Spinal cord (tissue), 9 donors: ENCODE measurements at regions not wholly inside any gene's neighbourhood (a gene's known extent, or its start where the extent isn't known, plus 50 kb on each side); places are given as distances from the start of the nearest gene placed in this dataset.
A peak's percentile ranks its signal among the peaks of the same experiment; 100 is the strongest.
"Not testable (repeated sequence)": the region's sequence is repeated elsewhere in the genome, so short reads cannot be mapped to it uniquely, and the experiment has no call there.

Experiments
- DNase-seq, 6 donors: peaks; one replicate each; pipeline versions ENCODE4 v3.0.0 to v3.0.0-alpha.2; 2013 to 2015; ENCODE audit warnings: low spot score in 6 of 6, low read depth in 4 of 6
- H3K27ac ChIP-seq: one replicate; pipeline ENCODE4 v1.5.1; 2013; ENCODE audit warnings: low read depth, low read length, control low read depth
- H3K27me3 ChIP-seq: one replicate; pipeline ENCODE4 v1.6.1; 2013; ENCODE audit warnings: low read length; ENCODE audit not compliant: control insufficient read depth, insufficient read depth
- H3K36me3 ChIP-seq: one replicate; pipeline ENCODE4 v1.6.1; 2013; ENCODE audit warnings: low read length; ENCODE audit not compliant: control insufficient read depth, insufficient read depth
- H3K4me1 ChIP-seq: one replicate; pipeline ENCODE4 v1.6.1; 2013; ENCODE audit warnings: low read length; ENCODE audit not compliant: control insufficient read depth, insufficient read depth
- H3K4me3 ChIP-seq: one replicate; pipeline ENCODE4 v1.5.1; 2013; ENCODE audit warnings: low read depth, low read length, control low read depth
- H3K9me3 ChIP-seq: one replicate; pipeline ENCODE4 v1.6.1; 2013; ENCODE audit warnings: low read length; ENCODE audit not compliant: control insufficient read depth, insufficient read depth
- WGBS: methylation state at CpG from one replicate; pipeline ENCODE4 v1.1.5; 2013; ENCODE audit warnings: missing lambda C conversion rate; ENCODE audit not compliant: insufficient coverage; 5-methylcytosine and 5-hydroxymethylcytosine counted together
- donor health status: healthy.

DNA sequence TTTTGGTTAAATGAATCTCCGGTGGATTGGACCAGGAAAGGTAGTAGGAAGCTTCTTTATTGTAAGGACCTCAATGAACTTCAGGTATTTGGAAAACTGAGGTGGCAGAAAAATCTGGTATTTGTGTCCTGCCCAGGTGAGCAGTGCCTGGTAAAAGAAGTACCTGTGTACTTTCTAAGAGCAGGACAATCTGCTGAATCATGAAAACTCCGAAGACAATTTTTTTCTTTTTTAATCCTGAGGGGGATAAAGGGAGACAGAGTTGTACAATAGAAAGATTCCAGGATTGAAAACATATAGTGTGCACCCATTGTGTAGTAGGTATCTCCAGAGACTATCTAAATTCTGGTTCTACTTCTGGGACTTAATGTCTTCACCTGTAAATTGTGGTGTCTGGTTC, 191.8 kb upstream of the SPOPL start:
- H3K27me3 ChIP-seq = no peaks in the 10 kb centered on the region
- WGBS = 86% methylated on average over 1 of the region's 2 CpGs
- H3K4me1 ChIP-seq = no peaks in the 10 kb centered on the region
- no peak overlapping the region for H3K4me3 ChIP-seq
- DNase-seq = no peak
- H3K27ac ChIP-seq = no peak overlapping the region
- H3K36me3 ChIP-seq = no peaks in the 10 kb centered on the region
- H3K9me3 ChIP-seq = no peaks in the 10 kb centered on the region

DNA sequence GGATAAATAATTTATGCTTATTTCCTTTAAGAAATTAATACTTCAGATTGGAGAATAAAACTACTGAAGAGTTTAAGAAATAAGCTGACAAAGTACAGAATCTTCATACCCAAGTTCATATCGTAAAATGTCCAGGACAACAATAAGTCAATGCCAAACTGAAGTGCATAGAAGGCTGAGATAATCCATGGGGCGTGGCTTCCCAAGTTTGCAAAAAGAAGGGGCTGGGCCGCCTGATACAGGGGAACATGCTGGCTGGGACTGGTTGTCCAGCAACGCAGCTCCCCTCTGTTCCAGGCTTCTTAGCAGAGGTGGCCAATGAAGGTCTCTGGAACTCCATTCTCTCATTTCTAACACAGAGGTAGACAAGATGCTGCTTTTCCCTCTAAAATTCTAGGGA, 189.5 kb upstream of the SPOPL start:
- DNase-seq = no peak
- Histone ChIP-seq H3K4me1 (no peaks in the 10 kb centered on the region), H3K27ac (no peak overlapping the region), H3K36me3 (no peaks in the 10 kb centered on the region), H3K4me3 (no peak overlapping the region), H3K27me3 (no peaks in the 10 kb centered on the region), H3K9me3 (no peaks in the 10 kb centered on the region)
- 94% methylated on average over 4 of the region's 4 CpGs for WGBS

DNA sequence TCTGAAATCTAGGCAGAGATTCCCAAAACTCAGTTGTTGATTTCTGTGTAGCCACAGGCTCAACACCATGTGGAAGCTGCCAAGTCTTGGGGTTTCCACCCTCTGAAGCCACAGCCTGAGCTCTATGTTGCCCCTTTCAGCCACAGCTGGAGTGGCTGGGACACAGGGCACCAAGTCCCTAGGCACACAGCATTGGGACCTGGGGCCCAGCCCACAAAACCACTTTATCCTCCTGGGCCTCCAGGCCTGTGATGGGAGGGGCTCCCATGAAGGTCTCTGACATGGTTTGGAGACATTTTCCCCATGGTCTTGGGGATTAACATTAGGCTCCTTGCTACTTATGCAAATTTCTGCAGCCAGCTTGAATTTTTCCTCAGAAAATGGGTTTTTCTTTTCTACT, 186.0 kb upstream of the SPOPL start:
- not testable (repeated sequence) for DNase-seq, H3K9me3 ChIP-seq, H3K36me3 ChIP-seq, H3K4me1 ChIP-seq, H3K4me3 ChIP-seq, H3K27me3 ChIP-seq, H3K27ac ChIP-seq

DNA sequence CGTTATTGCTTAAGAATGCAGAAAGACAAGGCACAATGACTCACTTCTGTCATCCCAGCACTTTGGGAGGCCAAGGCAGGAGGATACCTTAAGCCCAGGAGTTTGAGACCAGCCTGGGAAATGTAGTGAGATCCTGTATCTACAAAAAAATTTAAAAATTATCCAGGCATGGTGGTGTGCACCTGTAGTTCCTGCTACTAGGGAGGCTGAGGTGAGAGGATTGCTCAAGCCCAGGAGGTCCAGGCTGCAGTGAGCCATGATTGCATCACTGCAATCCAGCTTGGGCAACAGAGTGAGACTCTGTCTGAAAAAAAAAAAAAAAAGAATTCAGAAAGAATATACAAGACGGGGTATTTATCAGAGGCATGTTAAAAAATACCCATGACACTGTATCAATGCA, 182.0 kb upstream of the SPOPL start:
- H3K36me3 ChIP-seq = no peaks in the 10 kb centered on the region
- no peak overlapping the region for H3K27ac ChIP-seq
- no peak overlapping the region for H3K4me3 ChIP-seq
- 80% methylated on average over 1 of the region's 2 CpGs for WGBS
- H3K9me3 ChIP-seq = no peaks in the 10 kb centered on the region
- H3K27me3 ChIP-seq = no peaks in the 10 kb centered on the region
- no peak for DNase-seq
- no peaks in the 10 kb centered on the region for H3K4me1 ChIP-seq

DNA sequence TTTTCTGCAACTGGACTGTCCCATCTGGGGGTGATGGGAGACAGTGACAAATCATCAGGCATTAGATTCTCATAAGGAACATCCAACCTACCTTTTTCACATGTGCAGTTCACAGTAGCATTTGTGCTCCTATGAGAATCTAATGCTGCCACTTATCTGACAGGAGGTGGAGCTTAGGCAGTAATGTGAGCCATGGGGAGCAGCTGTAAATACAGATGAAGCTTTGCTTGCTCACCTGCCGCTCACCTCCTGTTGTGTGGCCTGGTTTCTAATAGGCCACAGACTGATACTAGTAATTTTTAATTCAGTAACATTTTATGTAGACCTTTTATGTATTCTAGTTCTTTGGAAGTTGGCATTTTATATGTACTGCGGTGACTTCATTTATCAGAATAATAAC, 180.1 kb upstream of the SPOPL start:
- H3K27ac ChIP-seq = no peak overlapping the region
- H3K4me1 ChIP-seq = no peaks in the 10 kb centered on the region
- H3K27me3 ChIP-seq = no peaks in the 10 kb centered on the region
- WGBS = no CpG with 5 or more reads among the region's 2 CpGs
- no peak overlapping the region for H3K4me3 ChIP-seq
- DNase-seq = no peak
- no peaks in the 10 kb centered on the region for H3K36me3 ChIP-seq
- no peaks in the 10 kb centered on the region for H3K9me3 ChIP-seq

DNA sequence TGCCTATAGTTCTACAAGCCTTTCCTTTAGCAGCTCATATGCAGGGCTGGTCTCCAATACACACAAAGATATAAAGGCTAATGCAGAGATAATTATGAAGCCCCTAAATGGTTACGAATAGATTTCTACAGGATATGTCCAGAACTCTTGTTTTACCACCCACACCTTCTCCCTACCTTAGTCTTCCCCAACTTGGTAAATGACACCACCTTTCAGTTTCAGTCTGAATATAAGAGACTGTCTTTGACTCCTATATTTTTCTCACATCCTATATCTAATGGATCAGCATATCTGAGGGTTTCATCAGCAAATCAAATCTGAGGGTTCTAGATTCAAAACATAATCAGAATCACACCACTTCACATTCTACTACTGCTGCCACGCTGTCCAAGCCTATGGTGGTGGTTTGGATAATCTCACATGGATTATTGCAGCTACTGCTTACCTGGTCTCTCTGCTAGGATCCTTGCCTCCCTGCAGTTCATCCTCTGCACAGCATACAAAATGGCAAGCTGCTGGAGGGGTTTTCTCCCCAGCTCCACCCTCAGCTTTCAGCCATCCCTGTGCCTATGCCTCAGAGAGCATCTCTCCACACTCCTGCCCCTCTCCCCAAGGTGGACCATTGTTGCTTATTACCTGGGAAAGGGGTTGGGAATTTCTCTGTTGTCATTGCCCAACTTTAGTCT, 178.0 kb upstream of the SPOPL start:
- no peak for DNase-seq
- H3K4me1 ChIP-seq = no peaks in the 10 kb centered on the region
- WGBS = no CpG with 5 or more reads among the region's 2 CpGs
- H3K27ac ChIP-seq = no peak overlapping the region
- no peaks in the 10 kb centered on the region for H3K27me3 ChIP-seq
- no peaks in the 10 kb centered on the region for H3K9me3 ChIP-seq
- H3K4me3 ChIP-seq = no peak overlapping the region
- no peaks in the 10 kb centered on the region for H3K36me3 ChIP-seq

DNA sequence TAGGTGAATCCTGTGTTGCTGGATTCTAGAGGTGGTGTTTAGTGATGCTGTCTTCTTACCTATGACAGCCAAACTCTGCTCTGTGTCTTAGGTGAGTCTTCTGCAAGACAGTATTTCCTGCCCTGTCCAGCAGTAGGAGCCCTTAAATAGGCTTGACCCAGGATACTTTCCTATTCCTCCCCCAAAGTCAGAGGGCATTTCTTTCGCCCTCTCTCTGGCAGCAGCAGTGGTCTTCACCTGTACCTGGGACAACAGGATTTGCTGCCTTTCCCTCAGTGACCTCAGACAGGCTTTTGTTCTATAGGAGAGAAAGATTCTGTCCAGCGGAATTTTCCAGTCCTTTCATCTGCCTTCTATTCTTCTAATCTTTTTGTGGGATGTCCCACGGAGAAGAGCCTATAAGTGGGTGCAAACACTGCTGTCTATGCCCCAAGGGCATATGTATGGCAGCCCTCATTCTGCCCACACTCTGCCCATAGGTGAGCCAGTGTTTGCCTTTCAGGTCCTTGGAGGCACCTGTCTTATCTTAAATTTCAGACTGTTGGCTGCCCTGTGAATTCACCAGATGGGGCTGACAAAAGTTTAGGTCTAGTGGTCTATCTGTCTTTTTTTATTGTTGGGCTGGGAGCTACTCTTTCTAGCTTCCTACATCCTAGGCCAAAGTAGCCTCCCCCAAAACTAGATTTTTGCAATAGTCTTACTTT, 177.3 kb upstream of the SPOPL start:
- no peaks in the 10 kb centered on the region for H3K36me3 ChIP-seq
- H3K4me3 ChIP-seq = no peak overlapping the region
- 100% methylated on average over 1 of the region's 3 CpGs for WGBS
- H3K27me3 ChIP-seq = no peaks in the 10 kb centered on the region
- DNase-seq = no peak
- no peaks in the 10 kb centered on the region for H3K9me3 ChIP-seq
- H3K4me1 ChIP-seq = no peaks in the 10 kb centered on the region
- no peak overlapping the region for H3K27ac ChIP-seq

DNA sequence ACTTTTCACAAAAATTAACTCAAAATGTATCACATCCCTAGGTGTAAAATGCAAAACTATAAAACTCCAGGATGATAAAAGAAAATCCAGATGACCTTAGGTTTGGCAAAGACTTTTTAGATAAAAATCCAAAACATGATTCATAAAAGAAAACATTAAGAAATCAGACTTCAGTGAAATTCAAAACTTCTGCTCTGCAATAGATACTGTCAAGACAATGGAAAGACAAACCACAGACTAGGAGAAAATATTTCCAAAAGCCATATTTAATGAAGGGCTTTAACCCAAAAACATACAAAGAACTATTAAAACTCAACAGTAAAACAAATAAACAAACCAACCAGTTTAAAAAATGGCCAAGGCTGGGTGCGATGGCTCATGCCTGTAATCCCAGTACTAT, 173.6 kb upstream of the SPOPL start:
- no peaks in the 10 kb centered on the region for H3K4me1 ChIP-seq
- H3K4me3 ChIP-seq = no peak overlapping the region
- no peak overlapping the region for H3K27ac ChIP-seq
- no peaks in the 10 kb centered on the region for H3K27me3 ChIP-seq
- no peak for DNase-seq
- 89% methylated on average over 1 of the region's 1 CpG for WGBS
- no peaks in the 10 kb centered on the region for H3K36me3 ChIP-seq
- H3K9me3 ChIP-seq = no peaks in the 10 kb centered on the region

DNA sequence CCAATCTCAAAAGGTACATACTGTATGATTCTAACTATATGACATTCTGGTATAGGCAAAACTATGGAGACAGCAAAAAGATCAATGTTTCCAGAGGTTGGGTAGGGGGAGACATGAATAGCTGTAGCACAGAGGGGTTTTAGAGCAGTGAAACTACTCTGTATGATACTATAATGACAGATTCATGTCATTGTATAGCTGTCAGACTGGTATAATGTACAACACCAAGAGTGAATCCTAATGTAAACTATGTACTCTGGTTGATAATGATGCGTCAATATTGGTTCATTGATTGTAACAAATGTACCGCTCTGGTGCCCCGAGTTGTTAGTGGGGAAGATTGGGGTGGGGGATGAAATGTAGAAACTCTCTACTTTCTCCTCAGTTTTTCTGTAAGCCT, 172.4 kb upstream of the SPOPL start:
- no peaks in the 10 kb centered on the region for H3K36me3 ChIP-seq
- DNase-seq = no peak
- WGBS = no CpG with 5 or more reads among the region's 3 CpGs
- no peak overlapping the region for H3K4me3 ChIP-seq
- H3K27me3 ChIP-seq = no peaks in the 10 kb centered on the region
- no peaks in the 10 kb centered on the region for H3K9me3 ChIP-seq
- H3K27ac ChIP-seq = no peak overlapping the region
- no peaks in the 10 kb centered on the region for H3K4me1 ChIP-seq

DNA sequence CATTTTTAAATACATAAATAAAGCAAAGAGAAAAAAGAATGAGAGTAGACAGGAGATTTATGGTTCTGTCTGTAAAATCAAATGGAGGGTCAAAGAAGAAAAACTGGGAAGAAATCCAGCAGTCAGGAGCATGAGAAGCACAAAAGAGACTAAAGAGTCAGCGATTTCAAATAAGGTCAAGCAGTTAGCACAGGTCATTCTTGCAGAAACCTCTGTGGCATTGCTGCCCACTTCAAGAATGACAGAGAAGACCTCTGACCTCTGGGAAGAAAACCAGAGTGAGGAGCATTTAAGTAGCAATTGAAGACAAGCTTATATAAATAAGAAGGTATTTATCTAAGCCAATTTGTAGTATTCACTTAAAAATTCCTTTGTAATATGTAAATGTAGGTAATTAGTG, 172.0 kb upstream of the SPOPL start:
- peak in 1 of 6 donors; percentile 1 for DNase-seq
- H3K36me3 ChIP-seq = no peaks in the 10 kb centered on the region
- no peaks in the 10 kb centered on the region for H3K27me3 ChIP-seq
- whole genome bisulfite sequencing = 15% methylated on average over 1 of the region's 1 CpG
- H3K27ac ChIP-seq = no peak overlapping the region
- H3K4me1 ChIP-seq = no peaks in the 10 kb centered on the region
- H3K9me3 ChIP-seq = no peaks in the 10 kb centered on the region
- H3K4me3 ChIP-seq = no peak overlapping the region
